ENCODE measurements at regions not wholly inside any gene's neighbourhood (a gene's known extent, or its start where the extent isn't known, plus 50 kb on each side); places are given as distances from the start of the nearest gene placed in this dataset.

GRCh38 chr3:80688814-80689213 is 921.0 kb upstream of the ROBO1 start:
- TF ChIP-seq CTCF (IDR thresholded peaks at IDR 0.05) (no peak), EP300 (IDR thresholded peaks at IDR 0.05) (no peak)

Measured in ovary (tissue), 3 donors.